ENCODE measurements at regions not wholly inside any gene's neighbourhood (a gene's known extent, or its start where the extent isn't known, plus 50 kb on each side); places are given as distances from the start of the nearest gene placed in this dataset.

DNA sequence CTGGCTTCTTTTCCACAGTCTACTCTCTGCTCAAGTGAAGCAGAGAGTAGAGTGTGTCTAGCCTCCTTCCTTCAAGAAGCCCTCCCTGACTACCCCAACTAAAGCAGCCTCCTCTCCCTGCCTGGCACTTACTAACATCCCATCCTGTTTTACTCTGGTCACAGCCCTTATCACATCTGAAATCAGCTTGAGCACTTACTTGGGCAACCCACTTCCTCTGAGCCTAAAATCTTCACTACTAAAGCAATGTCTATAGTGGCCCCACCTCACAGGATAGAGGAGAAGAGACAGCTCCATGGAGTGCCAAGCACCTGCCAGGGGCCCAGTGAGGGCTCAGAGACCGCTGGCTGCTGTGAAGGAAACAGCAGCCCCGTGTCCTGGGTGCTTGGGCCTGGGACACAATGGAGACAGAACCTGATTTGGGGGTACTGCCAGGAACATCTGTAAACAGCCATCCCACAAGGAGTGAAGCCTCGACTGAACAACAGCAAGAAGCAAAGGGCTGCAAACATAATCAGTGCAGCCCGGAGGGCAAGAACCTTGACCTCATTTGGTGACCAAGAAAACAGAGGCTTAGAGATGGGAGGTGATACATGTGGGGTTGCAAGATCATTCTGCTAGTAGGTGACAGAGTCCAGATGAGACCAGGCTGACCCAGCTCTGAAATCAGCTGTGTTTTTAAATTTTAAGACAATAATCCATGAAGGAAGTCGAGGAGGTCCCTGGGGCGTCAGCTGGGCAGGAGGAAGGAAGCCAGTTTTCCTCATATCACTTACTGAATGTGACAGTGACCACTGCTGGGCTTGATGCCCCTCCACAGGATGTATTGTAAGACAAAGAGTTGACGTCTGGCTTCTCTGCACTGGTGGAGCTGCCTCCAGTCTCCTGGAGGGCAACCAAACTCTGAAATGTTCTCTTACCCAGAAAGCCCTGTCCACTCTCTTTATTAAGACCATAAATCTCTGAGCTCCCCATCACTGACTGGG is 710.6 kb downstream of the MATN1 start:
- no peak for TF ChIP-seq CTCF (IDR thresholded peaks at IDR 0.05)
- TF ChIP-seq EHMT2 (IDR thresholded peaks at IDR 0.05; ENCODE audit: low read depth) = no peak
- no peak for TF ChIP-seq ZFP36 (IDR thresholded peaks at IDR 0.05; ENCODE audit: borderline replicate concordance, partially characterized antibody)
